ENCODE measurements at regions not wholly inside any gene's neighbourhood (a gene's known extent, or its start where the extent isn't known, plus 50 kb on each side); places are given as distances from the start of the nearest gene placed in this dataset.

DNA sequence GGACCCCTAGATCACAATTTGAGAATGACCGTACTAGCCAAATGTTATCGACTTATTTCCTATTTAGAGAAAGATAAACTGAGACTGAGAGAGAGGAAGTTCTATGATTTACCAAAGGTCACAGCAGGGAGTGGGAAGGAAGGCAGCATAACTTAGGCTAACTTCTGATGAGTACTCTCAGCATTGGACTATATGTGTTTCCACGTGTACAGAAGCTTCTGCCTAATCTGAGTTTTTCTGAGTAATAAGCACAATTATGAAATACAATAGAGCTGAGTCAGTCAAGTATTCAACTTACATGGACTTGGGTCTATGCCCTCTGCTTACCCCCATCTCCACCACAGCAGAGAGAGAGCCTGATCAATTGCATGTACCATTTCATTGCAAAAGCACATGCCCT, 88.1 kb upstream of the HIVEP3 start:
- in situ Hi-C loops (cut with HindIII; ENCODE audit: low sequenced_read_pairs): no loop called here
- DNase-seq (ENCODE audit: low read depth, low spot score): peak; percentile 10
- no peak for TF ChIP-seq CTCF (IDR thresholded peaks at IDR 0.05; ENCODE audit: low read depth, low read length)
- no peak overlapping the region for H3K4me3 ChIP-seq (ENCODE audit: low read depth, low read length)

DNA sequence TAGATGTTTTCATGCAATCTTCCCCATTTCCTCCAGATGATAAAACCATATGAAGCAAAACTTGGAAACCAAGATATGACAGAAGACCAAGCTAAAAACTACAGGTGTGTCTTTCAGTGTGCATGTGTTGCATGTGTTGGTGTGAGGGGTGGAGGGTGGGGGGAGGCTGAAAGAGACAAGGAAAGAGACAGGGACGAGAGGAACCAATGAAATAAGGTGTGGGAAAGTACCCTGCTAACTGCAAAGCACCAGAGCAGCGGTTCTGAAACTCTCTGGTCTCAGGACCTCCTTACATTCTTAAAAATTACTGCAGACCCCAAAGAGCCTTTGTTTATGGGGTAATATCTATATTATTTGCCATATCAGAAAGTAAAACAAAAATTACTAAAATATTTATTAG, 87.4 kb upstream of the HIVEP3 start:
- in situ Hi-C loops (cut with HindIII; ENCODE audit: low sequenced_read_pairs): no loop called here
- no peak for TF ChIP-seq CTCF (IDR thresholded peaks at IDR 0.05; ENCODE audit: low read depth, low read length)
- no peak overlapping the region for H3K4me3 ChIP-seq (ENCODE audit: low read depth, low read length)
- no peak for DNase-seq (ENCODE audit: low read depth, low spot score)

- in situ Hi-C loops (cut with HindIII; ENCODE audit: low sequenced_read_pairs): no loop called here
- TF ChIP-seq CTCF (IDR thresholded peaks at IDR 0.05; ENCODE audit: low read depth, low read length): no peak
- no peak for DNase-seq (ENCODE audit: low read depth, low spot score)
- no peak overlapping the region for H3K4me3 ChIP-seq (ENCODE audit: low read depth, low read length)
Measured at GRCh38 chr1:42005530-42005929, 86.8 kb upstream of the HIVEP3 start.

GRCh38 chr1:42004860-42005259, 86.1 kb upstream of the HIVEP3 start:
- in situ Hi-C loops (cut with HindIII; ENCODE audit: low sequenced_read_pairs): no loop called here
- no peak for TF ChIP-seq CTCF (IDR thresholded peaks at IDR 0.05; ENCODE audit: low read depth, low read length)
- no peak for DNase-seq (ENCODE audit: low read depth, low spot score)
- H3K4me3 ChIP-seq (ENCODE audit: low read depth, low read length): no peak overlapping the region

GRCh38 chr1:42004322-42004721, 85.6 kb upstream of the HIVEP3 start:
- no peak overlapping the region for H3K4me3 ChIP-seq (ENCODE audit: low read depth, low read length)
- DNase-seq (ENCODE audit: low read depth, low spot score): no peak
- in situ Hi-C loops (cut with HindIII; ENCODE audit: low sequenced_read_pairs): no loop called here
- TF ChIP-seq CTCF (IDR thresholded peaks at IDR 0.05; ENCODE audit: low read depth, low read length): no peak

DNA sequence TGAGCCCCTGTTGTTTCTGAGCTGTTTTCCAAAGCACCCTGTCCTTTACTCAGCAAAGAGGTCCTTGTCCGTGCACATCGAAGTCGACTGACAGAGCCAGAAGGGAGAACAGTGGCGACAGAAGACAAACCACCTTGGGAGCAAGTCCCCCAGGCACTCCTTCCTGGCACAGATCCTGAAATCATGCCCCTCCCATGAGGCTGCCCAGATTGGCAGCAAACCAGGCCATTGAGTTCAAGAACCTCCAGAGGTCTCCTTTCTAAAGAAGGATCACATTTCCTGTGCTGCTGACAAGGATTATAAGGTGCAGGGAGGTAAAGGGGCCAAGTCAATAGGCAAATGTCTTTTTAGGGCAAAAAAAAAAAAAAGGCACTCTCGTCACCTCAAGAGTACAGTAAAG, 84.7 kb upstream of the HIVEP3 start:
- TF ChIP-seq CTCF (IDR thresholded peaks at IDR 0.05; ENCODE audit: low read depth, low read length): no peak
- in situ Hi-C loops (cut with HindIII; ENCODE audit: low sequenced_read_pairs): no loop called here
- no peak for DNase-seq (ENCODE audit: low read depth, low spot score)
- no peak overlapping the region for H3K4me3 ChIP-seq (ENCODE audit: low read depth, low read length)

DNA sequence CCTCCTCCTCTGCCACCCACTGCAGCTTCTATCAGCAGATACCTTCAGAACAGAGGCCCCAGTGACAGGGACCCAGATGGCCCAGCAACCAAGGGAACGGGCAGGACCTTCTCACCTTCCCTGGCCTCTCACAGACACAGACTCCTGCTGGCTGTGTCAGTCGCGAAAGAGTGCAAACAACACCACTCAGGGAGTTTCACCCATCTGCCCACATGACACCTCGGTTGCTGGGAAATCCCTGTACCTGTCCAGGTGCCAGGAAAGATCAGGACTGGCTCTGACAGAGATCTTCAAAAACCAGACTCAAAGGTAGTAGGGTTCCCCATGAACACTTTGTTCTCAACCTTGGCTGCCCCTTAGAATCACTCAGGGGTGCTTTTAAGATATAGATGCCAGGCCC, 83.5 kb upstream of the HIVEP3 start:
- DNase-seq (ENCODE audit: low read depth, low spot score): no peak
- TF ChIP-seq CTCF (IDR thresholded peaks at IDR 0.05; ENCODE audit: low read depth, low read length): no peak
- no peak overlapping the region for H3K4me3 ChIP-seq (ENCODE audit: low read depth, low read length)
- in situ Hi-C loops (cut with HindIII; ENCODE audit: low sequenced_read_pairs): no loop called here
